Sigmoid colon (tissue), 4 donors: ENCODE measurements at regions not wholly inside any gene's neighbourhood (a gene's known extent, or its start where the extent isn't known, plus 50 kb on each side); places are given as distances from the start of the nearest gene placed in this dataset.
"Not testable (repeated sequence)": the region's sequence is repeated elsewhere in the genome, so short reads cannot be mapped to it uniquely, and the experiment has no call there.

Source experiments
- CTCF ChIP-seq, 4 experiments: fragments of 450-650 bp in 3 of 4; fragments of 200-600 bp in 1 of 4; IDR thresholded peaks; one replicate each; pipeline ENCODE4 v1.5.1; 2016 to 2019; ENCODE audit warnings: antibody characterized with exemption in 4 of 4, mild to moderate bottlenecking in 3 of 4, moderate library complexity in 2 of 4
- EP300 ChIP-seq, 4 donors: sonication (generic); formaldehyde crosslinking; IDR thresholded peaks; one replicate each; pipeline ENCODE4 v1.6.1; 2017; ENCODE audit warnings: antibody characterized with exemption in 4 of 4
- POLR2A ChIP-seq, 2 donors: fragments of 450-650 bp; IDR thresholded peaks; one replicate each; pipeline ENCODE4 v1.6.1; 2016; ENCODE audit warnings: antibody characterized with exemption in 2 of 2, mild to moderate bottlenecking in 2 of 2, moderate library complexity in 2 of 2
- POLR2AphosphoS5 ChIP-seq, 4 donors: sonication (generic); formaldehyde crosslinking; IDR thresholded peaks; one replicate each; pipeline ENCODE4 v1.6.1; 2017; ENCODE audit warnings: antibody characterized with exemption in 4 of 4

GRCh38 chr18:44362213-44362612, 318.5 kb upstream of the SETBP1 start:
- not testable (repeated sequence) for TF ChIP-seq CTCF, POLR2A, EP300, POLR2AphosphoS5 (IDR thresholded peaks at IDR 0.05)
